Activated CD4-positive, alpha-beta T cell treated with anti-CD3 and anti-CD28 coated beads for 36 hours (primary cell): ENCODE measurements at regions not wholly inside any gene's neighbourhood (a gene's known extent, or its start where the extent isn't known, plus 50 kb on each side); places are given as distances from the start of the nearest gene placed in this dataset.

Experiments used
- ATAC-seq: fragments of 200-7000 bp; cut with Tn5 transposase; one replicate; pipeline ENCODE4 v1.10.0; 2021; ENCODE audit warnings: mild to moderate bottlenecking, moderate library complexity
- CTCF ChIA-PET: fragments of 350-600 bp; sonication (Branson Sonifier 250); formaldehyde crosslinking; loops from one replicate; lab custom pipeline; 2021; ENCODE audit warnings: antibody characterized with exemption; lab: Charles Lee
- POLR2A ChIA-PET: fragments of 350-600 bp; sonication (Branson Sonifier 250); formaldehyde crosslinking; loops from one replicate; lab custom pipeline; 2021; ENCODE audit warnings: antibody characterized with exemption, inconsistent platforms; lab: Charles Lee
- DNase-seq: peaks from one replicate; pipeline ENCODE4 v3.0.0-alpha.2; 2020
- H3K27ac Mint-ChIP-seq: one replicate; pipeline ENCODE4 v1.8.0; 2021; ENCODE audit warnings: mixed read lengths
- H3K27me3 Mint-ChIP-seq: one replicate; pipeline ENCODE4 v1.8.0; 2021; ENCODE audit warnings: mixed read lengths
- H3K36me3 Mint-ChIP-seq: one replicate; pipeline ENCODE4 v1.8.0; 2021; ENCODE audit warnings: low read depth, mixed read lengths
- H3K4me1 Mint-ChIP-seq: one replicate; pipeline ENCODE4 v1.8.0; 2021; ENCODE audit warnings: mixed read lengths
- H3K4me3 Mint-ChIP-seq: one replicate; pipeline ENCODE4 v1.8.0; 2021; ENCODE audit warnings: mild to moderate bottlenecking, moderate library complexity, mixed read lengths
- H3K9me3 Mint-ChIP-seq: one replicate; pipeline ENCODE4 v1.8.0; 2021; ENCODE audit warnings: low read depth, mixed read lengths
- intact Hi-C, 2 experiments: fragments of 100-400 bp; cut with DNase I in 1 of 2; cut with micrococcal nuclease in 1 of 2; formaldehyde crosslinking; loops; one replicate each; pipeline versions ENCODE4 v1.14.2 to v1.15.1; 2022 to 2024; cut with DNase I, micrococcal nuclease

- H3K36me3 Mint-ChIP-seq = no peaks in the 10 kb centered on the region
- H3K27ac Mint-ChIP-seq = no peak overlapping the region
- DNase-seq (no peak), ATAC-seq (no peak)
- CTCF ChIA-PET = no interaction called here
- H3K4me3 Mint-ChIP-seq = no peak overlapping the region
- H3K9me3 Mint-ChIP-seq = no peaks in the 10 kb centered on the region
- H3K4me1 Mint-ChIP-seq = no peaks in the 10 kb centered on the region
- POLR2A ChIA-PET = no interaction called here
- H3K27me3 Mint-ChIP-seq = peaks cover 13% of the 10 kb centered on the region
- intact Hi-C loops = no loop called here
Observed at GRCh38 chr7:98040626-98041360, 50.8 kb upstream of the OCM2 start.

- ChIA-PET POLR2A (no interaction called here), CTCF (no interaction called here)
- Mint-ChIP-seq H3K27me3 (peaks cover 4% of the 10 kb centered on the region), H3K27ac (no peak overlapping the region), H3K36me3 (no peaks in the 10 kb centered on the region), H3K4me3 (no peak overlapping the region), H3K4me1 (peaks cover 6% of the 10 kb centered on the region), H3K9me3 (no peaks in the 10 kb centered on the region)
- no peak for DNase-seq
- no peak for ATAC-seq
- intact Hi-C loops = no loop called here
Observed at GRCh38 chr7:98046816-98047215, 56.8 kb upstream of the OCM2 start.

DNA sequence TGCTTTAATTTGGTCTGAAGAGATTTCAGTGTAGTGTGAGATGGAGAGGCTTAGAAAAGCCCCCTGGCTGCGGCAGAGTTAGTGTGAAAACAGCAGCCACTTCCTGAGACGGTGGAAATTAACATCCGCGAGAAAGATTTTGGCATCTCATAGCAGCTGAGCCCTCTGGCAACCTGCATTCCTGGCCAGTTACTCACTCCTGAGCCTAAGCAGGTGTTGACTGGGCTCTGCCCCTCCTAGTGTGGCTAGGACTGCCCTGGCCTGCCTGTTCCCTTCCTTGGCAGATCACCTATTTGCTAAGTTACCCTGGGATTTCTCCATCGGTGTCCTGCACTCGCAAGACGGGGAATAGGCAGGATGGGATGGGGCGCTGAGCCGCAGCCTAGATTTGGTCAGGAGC lies 57.6 kb upstream of the LMTK2 start:
- no peak overlapping the region for H3K4me3 Mint-ChIP-seq
- POLR2A ChIA-PET = no interaction called here
- ATAC-seq = no peak
- no peak overlapping the region for H3K27ac Mint-ChIP-seq
- H3K36me3 Mint-ChIP-seq = no peaks in the 10 kb centered on the region
- no peak for DNase-seq
- peaks cover 6% of the 10 kb centered on the region for H3K4me1 Mint-ChIP-seq
- H3K9me3 Mint-ChIP-seq = no peaks in the 10 kb centered on the region
- CTCF ChIA-PET = interaction anchor here (0.6 kb wide), 3 partner anchors 27 to 150 kb away, joined by 3 read pairs; no protein-coding TSS in a partner anchor
- H3K27me3 Mint-ChIP-seq = peaks cover 2% of the 10 kb centered on the region
- intact Hi-C loops = no loop called here

DNA sequence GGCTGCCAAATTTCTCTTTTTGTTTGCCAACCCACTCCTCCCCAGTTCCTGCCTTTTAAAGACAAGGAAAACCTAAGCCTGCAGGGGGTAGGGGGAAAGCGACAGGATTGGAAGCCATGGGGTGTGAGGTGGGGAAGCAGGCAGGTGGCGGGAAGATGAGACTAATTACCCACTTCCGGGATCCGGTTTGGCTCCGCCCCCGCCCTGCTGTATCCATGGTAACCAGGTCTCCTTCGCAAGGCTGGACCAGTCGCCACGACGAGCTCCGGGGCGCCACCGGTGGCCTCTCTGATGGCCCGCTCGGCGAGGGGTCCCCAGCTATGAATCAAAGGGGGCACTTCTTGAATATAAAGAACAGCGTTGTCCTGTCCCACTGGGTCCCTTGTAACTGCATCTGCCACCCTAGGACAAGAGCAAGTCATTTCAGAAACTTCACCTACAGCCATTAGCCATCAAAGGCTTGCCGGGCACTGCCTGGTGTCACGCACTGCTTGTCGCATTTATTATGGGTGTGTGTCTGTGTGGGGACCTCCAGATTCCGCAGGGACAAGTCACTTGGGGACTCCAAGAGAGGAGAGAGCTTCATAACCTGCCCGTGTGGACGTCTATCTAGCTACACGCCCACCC lies 55.4 kb upstream of the LMTK2 start:
- H3K36me3 Mint-ChIP-seq = no peaks in the 10 kb centered on the region
- ChIA-PET CTCF (interaction anchor here (1.3 kb wide), 1 partner anchor 151 kb away, joined by 3 read pairs; no protein-coding TSS in a partner anchor), POLR2A (no interaction called here)
- no peak overlapping the region for H3K27ac Mint-ChIP-seq
- ATAC-seq (peak; percentile 83), DNase-seq (peak; percentile 84)
- H3K27me3 Mint-ChIP-seq = peaks cover 4% of the 10 kb centered on the region
- no peaks in the 10 kb centered on the region for H3K9me3 Mint-ChIP-seq
- H3K4me1 Mint-ChIP-seq = peaks cover 6% of the 10 kb centered on the region
- no peak overlapping the region for H3K4me3 Mint-ChIP-seq
- intact Hi-C loops = no loop called here

GRCh38 chr7:98054585-98054984 lies 52.1 kb upstream of the LMTK2 start:
- Mint-ChIP-seq H3K4me1 (peaks cover 6% of the 10 kb centered on the region), H3K9me3 (no peaks in the 10 kb centered on the region), H3K27ac (no peak overlapping the region), H3K27me3 (peaks cover 6% of the 10 kb centered on the region), H3K36me3 (no peaks in the 10 kb centered on the region), H3K4me3 (no peak overlapping the region)
- no peak for DNase-seq
- ATAC-seq = no peak
- ChIA-PET CTCF (no interaction called here), POLR2A (no interaction called here)
- intact Hi-C loops = no loop called here

- Mint-ChIP-seq H3K9me3 (no peaks in the 10 kb centered on the region), H3K4me1 (no peaks in the 10 kb centered on the region), H3K27ac (no peak overlapping the region), H3K27me3 (peaks cover 4% of the 10 kb centered on the region), H3K4me3 (no peak overlapping the region), H3K36me3 (no peaks in the 10 kb centered on the region)
- ATAC-seq = no peak
- no peak for DNase-seq
- POLR2A ChIA-PET = no interaction called here
- CTCF ChIA-PET = no interaction called here
- intact Hi-C loops = no loop called here
Observed at GRCh38 chr7:98056580-98056979, 50.1 kb upstream of the LMTK2 start.
